ENCODE measurements at regions not wholly inside any gene's neighbourhood (a gene's known extent, or its start where the extent isn't known, plus 50 kb on each side); places are given as distances from the start of the nearest gene placed in this dataset.

- DNase-seq = no peak
These were observed 141.9 kb downstream of the SLC4A3 start for GRCh38 chr2:219769090-219769910.

- no peak for DNase-seq
These were observed 144.7 kb downstream of the SLC4A3 start for GRCh38 chr2:219772103-219772635.

GRCh38 chr2:219772697-219773096 is 145.3 kb downstream of the SLC4A3 start:
- no peak for DNase-seq

GRCh38 chr2:219775506-219775905 is 148.1 kb downstream of the SLC4A3 start:
- no peak for DNase-seq

- no peak for DNase-seq
These were observed 150.0 kb downstream of the SLC4A3 start for GRCh38 chr2:219777388-219777787.

GRCh38 chr2:219778189-219778588 is 150.8 kb downstream of the SLC4A3 start:
- DNase-seq = no peak

- DNase-seq = no peak
These were observed 155.4 kb downstream of the SLC4A3 start for GRCh38 chr2:219782737-219783348.

- no peak for DNase-seq
These were observed 156.0 kb downstream of the SLC4A3 start for GRCh38 chr2:219783359-219783975.

- DNase-seq = no peak
These were observed 156.7 kb downstream of the SLC4A3 start for GRCh38 chr2:219784178-219784577.

- DNase-seq = peak; percentile 75
These were observed 162.0 kb downstream of the SLC4A3 start for GRCh38 chr2:219789476-219789875.

GRCh38 chr2:219792446-219792845 is 165.0 kb downstream of the SLC4A3 start:
- no peak for DNase-seq

- DNase-seq = no peak
These were observed 171.0 kb downstream of the SLC4A3 start for GRCh38 chr2:219798430-219798829.

- DNase-seq = no peak
These were observed 175.9 kb downstream of the SLC4A3 start for GRCh38 chr2:219803294-219803693.

GRCh38 chr2:219810895-219811294 is 183.5 kb downstream of the SLC4A3 start:
- no peak for DNase-seq

- DNase-seq = no peak
These were observed 185.2 kb downstream of the SLC4A3 start for GRCh38 chr2:219812672-219813071.

- no peak for DNase-seq
These were observed 193.3 kb downstream of the SLC4A3 start for GRCh38 chr2:219820767-219821166.

- no peak for DNase-seq
These were observed 196.1 kb downstream of the SLC4A3 start for GRCh38 chr2:219823574-219823973.

- no peak for DNase-seq
These were observed 197.6 kb downstream of the SLC4A3 start for GRCh38 chr2:219824996-219825395.

- DNase-seq = no peak
These were observed 200.7 kb downstream of the SLC4A3 start for GRCh38 chr2:219828127-219828526.

- no peak for DNase-seq
These were observed 202.4 kb downstream of the SLC4A3 start for GRCh38 chr2:219829667-219830352.

GRCh38 chr2:219830353-219830738 is 202.9 kb downstream of the SLC4A3 start:
- no peak for DNase-seq

- DNase-seq = no peak
These were observed 204.5 kb downstream of the SLC4A3 start for GRCh38 chr2:219831957-219832356.

Measured in renal pelvis (tissue), 1 donor.